ENCODE measurements at regions not wholly inside any gene's neighbourhood (a gene's known extent, or its start where the extent isn't known, plus 50 kb on each side); places are given as distances from the start of the nearest gene placed in this dataset.

- TF ChIP-seq CTCF (IDR thresholded peaks at IDR 0.05) (no peak), POLR2A (IDR thresholded peaks at IDR 0.05) (no peak)
Observed at GRCh38 chr5:124606543-124606942, 139.9 kb downstream of the ZNF608 start.

All from lower leg skin (tissue), 3 donors.